GM12878 (cell line): ENCODE measurements at regions not wholly inside any gene's neighbourhood (a gene's known extent, or its start where the extent isn't known, plus 50 kb on each side); places are given as distances from the start of the nearest gene placed in this dataset.

Experiments
- ATAC-seq: fragments of 200-7000 bp; cut with Tn5 transposase; 3 replicates; pipeline ENCODE4 v1.9.1; 2020; ENCODE audit warnings: mild to moderate bottlenecking, moderate library complexity
- BruUV-seq: library from RNA; stranded (reverse); fragments of 400-500 nt; replicated peaks from 2 replicates; lab custom pipeline; 2021; lab: Mats Ljungman, UMichigan
- CTCF ChIA-PET: fragments of 300-600 bp; sonication (Branson Sonifier 250); formaldehyde crosslinking; extraction: SDS; loops from one replicate; lab custom pipeline; 2021; ENCODE audit warnings: inconsistent platforms; lab: Yijun Ruan, JAX
- POLR2A ChIA-PET: fragments of 350-600 bp; formaldehyde crosslinking; extraction: SDS; loops from one replicate; lab custom pipeline; 2021; ENCODE audit warnings: inconsistent platforms; lab: Charles Lee
- RAD21 ChIA-PET: fragments of 300-600 bp; sonication (Branson Sonifier 250); formaldehyde crosslinking; loops from one replicate; lab custom pipeline; 2023; ENCODE audit warnings: antibody characterized with exemption; ENCODE audit not compliant: unreplicated experiment; lab: Charles Lee
- SMC1A ChIA-PET: fragments of 300-600 bp; sonication (Branson Sonifier 250); formaldehyde crosslinking; loops from one replicate; lab custom pipeline; 2023; ENCODE audit not compliant: unreplicated experiment, uncharacterized antibody; lab: Charles Lee
- DNase-seq: peaks from one replicate; pipeline ENCODE4 v3.0.0-alpha.2; 2011; ENCODE audit warnings: low read depth, low spot score
- FAIRE-seq: peaks from 3 replicates; lab custom pipeline; 2011; peaks lifted over from hg19 to GRCh38; lab: Jason Lieb, UNC
- H2AFZ ChIP-seq: 2 replicates; pipeline ENCODE4 v1.6.0; 2011; ENCODE audit warnings: low read depth, low read length, control low read depth; ENCODE audit not compliant: control insufficient read depth
- H3K27ac ChIP-seq: 2 replicates; pipeline ENCODE4 v1.5.1; 2011; ENCODE audit warnings: control low read depth; ENCODE audit not compliant: control insufficient read depth, insufficient read depth
- H3K27me3 ChIP-seq, 2 experiments: replicated peaks in 1 of 2; 2 replicates each; pipeline versions ENCODE4 v1.6.0 to v1.6.1; 2011; ENCODE audit warnings: low read length in 1 of 2; ENCODE audit not compliant: control insufficient read depth in 2 of 2, insufficient read depth in 2 of 2
- H3K36me3 ChIP-seq, 2 experiments: 2 replicates each; pipeline ENCODE4 v1.5.1; 2011; ENCODE audit warnings: low read length in 1 of 2; ENCODE audit not compliant: control insufficient read depth in 2 of 2, insufficient read depth in 2 of 2
- H3K4me1 ChIP-seq: 2 replicates; pipeline ENCODE4 v1.6.1; 2011; ENCODE audit warnings: mild to moderate bottlenecking, low read length, moderate library complexity, mixed read lengths; ENCODE audit not compliant: control insufficient read depth, insufficient read depth
- H3K4me2 ChIP-seq: 2 replicates; pipeline ENCODE4 v1.6.0; 2011; ENCODE audit warnings: control low read depth; ENCODE audit not compliant: control insufficient read depth, insufficient read depth
- H3K4me3 ChIP-seq: fragments of 200-600 bp; sonication (generic); 2 replicates; pipeline ENCODE4 v1.5.1; 2016
- H3K79me2 ChIP-seq: 2 replicates; pipeline ENCODE4 v1.6.0; 2011; ENCODE audit warnings: low read length; ENCODE audit not compliant: control insufficient read depth, insufficient read depth
- H3K9ac ChIP-seq: 2 replicates; pipeline ENCODE4 v1.8.0; 2011; ENCODE audit warnings: low read length, control low read depth, mixed read lengths; ENCODE audit not compliant: control insufficient read depth, insufficient read depth
- H3K9me3 ChIP-seq: replicated peaks from 3 replicates; pipeline ENCODE4 v1.5.1; 2011; ENCODE audit warnings: mild to moderate bottlenecking, low read length; ENCODE audit not compliant: control insufficient read depth, insufficient read depth
- H4K20me1 ChIP-seq: 2 replicates; pipeline ENCODE4 v1.6.0; 2011; ENCODE audit not compliant: control insufficient read depth, insufficient read depth
- ASH2L ChIP-seq: fragments of 300-600, 200-600 bp; sonication (generic); IDR thresholded peaks from 2 replicates; pipeline ENCODE4 v1.6.1; 2017; ENCODE audit warnings: low read depth, mild to moderate bottlenecking, borderline replicate concordance
- CTCF ChIP-seq, 3 experiments: IDR thresholded peaks in 2 of 3; conservative IDR thresholded peaks in 1 of 3; 2 replicates each; pipeline ENCODE4 v1.5.1; 2011; ENCODE audit warnings: low read depth in 3 of 3, low read length in 3 of 3, mild to moderate bottlenecking in 3 of 3, control low read depth in 2 of 3, moderate library complexity in 2 of 3, inconsistent platforms in 1 of 3, mixed read lengths in 1 of 3; ENCODE audit not compliant: control insufficient read depth in 2 of 3, insufficient read depth in 1 of 3; ENCODE audit errors: extremely low read depth in 1 of 3
- CUX1 ChIP-seq: IDR thresholded peaks from 2 replicates; pipeline ENCODE4 v1.6.1; 2012; ENCODE audit warnings: improper control_type of control experiment, low read depth, low read length; ENCODE audit not compliant: insufficient replicate concordance
- FOS ChIP-seq: IDR thresholded peaks from 3 replicates; pipeline ENCODE4 v1.6.1; 2011; ENCODE audit warnings: borderline replicate concordance; ENCODE audit not compliant: insufficient read length; ENCODE audit errors: extremely low read depth
- RAD21 ChIP-seq: IDR thresholded peaks from 2 replicates; pipeline ENCODE4 v1.6.1; 2011; ENCODE audit warnings: mild to moderate bottlenecking, low read depth, low read length, moderate library complexity; ENCODE audit not compliant: insufficient read depth
- YY1 ChIP-seq: IDR thresholded peaks from 2 replicates; pipeline ENCODE4 v1.6.1; 2011; ENCODE audit warnings: low read depth, mild to moderate bottlenecking, low read length
- WGBS: methylation state at CpG from one replicate; pipeline ENCODE4 v1.1.6; 2016; ENCODE audit warnings: low lambda C conversion rate; ENCODE audit not compliant: insufficient replicate concordance, insufficient coverage; ENCODE audit errors: missing lambda C conversion rate; 5-methylcytosine and 5-hydroxymethylcytosine counted together
- in situ Hi-C: fragments of 300-500 bp; cut with MboI; formaldehyde crosslinking; loops from 9 replicates; pipeline ENCODE4 v1.14.3; 2018; ENCODE audit warnings: mixed read lengths
- intact Hi-C: fragments of 100-400 bp; cut with micrococcal nuclease; formaldehyde crosslinking; loops from one replicate; pipeline ENCODE4 v1.14.2; 2022; ENCODE audit not compliant: unreplicated experiment
- TF ChIP-seq, protein P1 (sequence below): IDR thresholded peaks from 2 replicates; pipeline ENCODE4 v1.6.1; 2011; ENCODE audit warnings: mild to moderate bottlenecking, low read depth, low read length, moderate library complexity; ENCODE audit not compliant: insufficient replicate concordance
- TF ChIP-seq, protein P2 (sequence below): fragments of 450-650 bp; IDR thresholded peaks from 2 replicates; pipeline ENCODE4 v1.6.1; 2017; ENCODE audit warnings: low read depth, mild to moderate bottlenecking, moderate library complexity

- TF ChIP-seq CUX1 (no peak), ASH2L (no peak), FOS (no peak)
These were observed 51.3 kb upstream of the SLC30A5 start (continued) for GRCh38 chr5:69042500-69042899.

DNA sequence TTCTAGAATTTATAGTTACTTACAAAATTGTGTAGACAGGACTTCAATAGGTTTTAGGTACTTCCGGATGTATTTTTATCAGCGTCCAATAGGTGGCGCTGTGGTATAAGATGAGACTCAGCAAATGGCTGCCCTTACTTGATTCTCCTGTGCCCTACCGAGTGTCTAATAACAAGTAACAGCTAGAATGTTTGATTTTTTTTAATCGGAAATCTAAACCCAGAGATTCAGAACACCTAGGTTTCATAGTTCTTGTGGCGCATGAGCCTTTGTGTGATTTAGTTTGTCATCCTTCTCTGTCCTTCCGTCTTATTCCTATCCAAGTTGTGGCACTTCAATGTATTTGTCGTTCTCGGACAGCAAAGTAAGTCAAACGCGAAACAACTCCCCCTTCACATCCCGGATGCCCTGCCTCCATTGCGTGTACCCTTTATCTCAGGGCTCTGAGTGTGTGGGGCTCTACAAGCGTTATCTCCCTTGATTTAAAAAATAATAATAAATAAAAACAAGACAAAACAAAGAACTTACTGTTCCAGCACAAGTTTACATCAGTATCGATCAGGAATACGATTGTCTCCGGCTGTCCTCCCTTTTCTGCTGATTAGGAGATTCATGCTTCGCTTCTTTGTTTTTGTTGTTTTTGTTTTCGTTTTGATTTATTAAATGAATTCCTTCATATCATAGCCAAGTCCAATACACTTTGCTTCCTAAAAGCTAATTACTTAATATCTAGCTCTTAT is 50.7 kb upstream of the SLC30A5 start:
- Histone ChIP-seq H3K27me3 (no peaks in the 10 kb centered on the region), H3K9me3 (no peaks in the 10 kb centered on the region; the same call in 2 of the 3 replicates), H3K4me2 (peak overlapping the region; percentile 89), H3K4me1 (no peaks in the 10 kb centered on the region), H4K20me1 (no peaks in the 10 kb centered on the region), H3K27ac (peak overlapping the region; percentile 68), H3K79me2 (no peaks in the 10 kb centered on the region), H2AFZ (peak overlapping the region; percentile 99), H3K36me3 (no peaks in the 10 kb centered on the region), H3K9ac (peak overlapping the region; percentile 71), H3K4me3 (peak overlapping the region; percentile 60; the same call in 1 of the 2 replicates)
- DNase-seq (peak; percentile 92), FAIRE-seq (peak; percentile 82), ATAC-seq (peak; percentile 97)
- 12% methylated on average over 19 of the region's 19 CpGs for WGBS
- RAD21 ChIA-PET = interaction anchor here (0.9 to 1.9 kb wide), 5 partner anchors 14 to 329 kb away, joined by 3 to 10 read pairs (median 4); partner anchors contain the start of gene SLC30A5
- CTCF ChIA-PET = interaction anchor here (0.6 to 2.1 kb wide), 21 partner anchors 9 to 332 kb away, joined by 3 to 14 read pairs (median 4); partner anchors contain the start of genes CCDC125, CCNB1 and SLC30A5
- in situ Hi-C loops (no loop called here), intact Hi-C loops (loop anchor here (2.0 kb wide), 2 partner anchors 50 to 292 kb away; no protein-coding TSS in a partner anchor)
- SMC1A ChIA-PET = interaction anchor here (1.0 to 2.1 kb wide), 10 partner anchors 8 to 291 kb away, joined by 3 to 8 read pairs (median 4); partner anchors contain the start of gene SLC30A5
- no TSS peak for BruUV-seq
- POLR2A ChIA-PET = interaction anchor here (0.6 to 1.9 kb wide), 2 partner anchors 10 to 195 kb away, joined by 4 to 6 read pairs; no protein-coding TSS in a partner anchor
- peak; percentile 66 to 90 (median 84) for TF ChIP-seq CTCF (IDR thresholded peaks at IDR 0.05 in 2 of 3, conservative IDR thresholded peaks at IDR 0.05 in 1 of 3; ENCODE audit: control insufficient read depth in 2 of 3, extremely low read depth in 1 of 3, insufficient read depth in 1 of 3, low read depth in 3 of 3, low read length in 3 of 3)
- TF ChIP-seq, protein P1, sequence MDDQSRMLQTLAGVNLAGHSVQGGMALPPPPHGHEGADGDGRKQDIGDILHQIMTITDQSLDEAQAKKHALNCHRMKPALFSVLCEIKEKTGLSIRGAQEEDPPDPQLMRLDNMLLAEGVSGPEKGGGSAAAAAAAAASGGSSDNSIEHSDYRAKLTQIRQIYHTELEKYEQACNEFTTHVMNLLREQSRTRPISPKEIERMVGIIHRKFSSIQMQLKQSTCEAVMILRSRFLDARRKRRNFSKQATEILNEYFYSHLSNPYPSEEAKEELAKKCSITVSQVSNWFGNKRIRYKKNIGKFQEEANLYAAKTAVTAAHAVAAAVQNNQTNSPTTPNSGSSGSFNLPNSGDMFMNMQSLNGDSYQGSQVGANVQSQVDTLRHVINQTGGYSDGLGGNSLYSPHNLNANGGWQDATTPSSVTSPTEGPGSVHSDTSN = no peak
- TF ChIP-seq, protein P2, sequence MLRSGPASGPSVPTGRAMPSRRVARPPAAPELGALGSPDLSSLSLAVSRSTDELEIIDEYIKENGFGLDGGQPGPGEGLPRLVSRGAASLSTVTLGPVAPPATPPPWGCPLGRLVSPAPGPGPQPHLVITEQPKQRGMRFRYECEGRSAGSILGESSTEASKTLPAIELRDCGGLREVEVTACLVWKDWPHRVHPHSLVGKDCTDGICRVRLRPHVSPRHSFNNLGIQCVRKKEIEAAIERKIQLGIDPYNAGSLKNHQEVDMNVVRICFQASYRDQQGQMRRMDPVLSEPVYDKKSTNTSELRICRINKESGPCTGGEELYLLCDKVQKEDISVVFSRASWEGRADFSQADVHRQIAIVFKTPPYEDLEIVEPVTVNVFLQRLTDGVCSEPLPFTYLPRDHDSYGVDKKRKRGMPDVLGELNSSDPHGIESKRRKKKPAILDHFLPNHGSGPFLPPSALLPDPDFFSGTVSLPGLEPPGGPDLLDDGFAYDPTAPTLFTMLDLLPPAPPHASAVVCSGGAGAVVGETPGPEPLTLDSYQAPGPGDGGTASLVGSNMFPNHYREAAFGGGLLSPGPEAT = peak; percentile 34; the same call in 1 of the 2 replicates
- TF ChIP-seq YY1 = peak; percentile 95
- peak; percentile 87 for TF ChIP-seq RAD21
